Activated T-helper 2 cell treated with anti-CD3 and anti-CD28 coated beads, Interferon-gamma antibody, Interleukin-2, Interleukin-4, amounts not matched to agents 10 μg/mL and 5 μg/mL and 100 μg/mL, durations not matched to agents 14 hours and 24 hours and 36 hours (primary cell): ENCODE measurements at regions not wholly inside any gene's neighbourhood (a gene's known extent, or its start where the extent isn't known, plus 50 kb on each side); places are given as distances from the start of the nearest gene placed in this dataset.
"Not testable (repeated sequence)": the region's sequence is repeated elsewhere in the genome, so short reads cannot be mapped to it uniquely, and the experiment has no call there.

Source experiments
- DNase-seq: peaks from one replicate; pipeline ENCODE4 v3.0.0; 2021; ENCODE audit warnings: low spot score
- H3K27ac Mint-ChIP-seq: one replicate; pipeline ENCODE4 v1.8.0; 2021; ENCODE audit warnings: mixed read lengths
- H3K27me3 Mint-ChIP-seq: one replicate; pipeline ENCODE4 v1.8.0; 2021; ENCODE audit warnings: low read depth, mixed read lengths
- H3K36me3 Mint-ChIP-seq: one replicate; pipeline ENCODE4 v1.8.0; 2021; ENCODE audit warnings: low read depth, mixed read lengths
- H3K4me1 Mint-ChIP-seq: one replicate; pipeline ENCODE4 v1.8.0; 2021; ENCODE audit warnings: low read depth, mixed read lengths
- H3K4me3 Mint-ChIP-seq: one replicate; pipeline ENCODE4 v1.8.0; 2021; ENCODE audit warnings: low read depth, mild to moderate bottlenecking, moderate library complexity, mixed read lengths
- H3K9me3 Mint-ChIP-seq: one replicate; pipeline ENCODE4 v1.8.0; 2021; ENCODE audit warnings: mixed read lengths
- intact Hi-C: fragments of 100-400 bp; cut with micrococcal nuclease; formaldehyde crosslinking; loops from one replicate; pipeline ENCODE4 v1.15.1; 2023

DNA sequence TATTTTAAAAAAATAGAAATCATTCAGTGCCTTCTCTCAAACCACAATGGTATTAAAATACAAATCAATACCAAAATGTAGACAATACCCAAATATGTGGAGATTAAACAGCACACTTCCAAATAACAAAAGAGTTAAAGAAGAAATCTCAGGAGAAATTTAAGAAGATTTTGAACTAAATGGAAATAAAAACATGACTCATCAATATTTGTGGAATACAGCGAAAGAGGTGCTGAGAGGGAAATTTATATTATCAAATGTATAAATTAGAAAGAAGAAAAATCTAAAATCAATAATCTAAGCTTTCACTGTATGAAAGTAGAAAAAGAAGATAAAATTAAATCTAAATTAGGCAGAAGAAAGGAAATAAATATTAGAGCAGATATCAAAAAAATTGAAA, 233.1 kb downstream of the RPIA start:
- intact Hi-C loops, result no loop called here
- H3K4me1 Mint-ChIP-seq, result no peaks in the 10 kb centered on the region
- no peak overlapping the region for H3K4me3 Mint-ChIP-seq
- no peaks in the 10 kb centered on the region for H3K36me3 Mint-ChIP-seq
- H3K27me3 Mint-ChIP-seq, result peaks cover 12% of the 10 kb centered on the region
- no peaks in the 10 kb centered on the region for H3K9me3 Mint-ChIP-seq
- H3K27ac Mint-ChIP-seq, result no peak overlapping the region
- DNase-seq, result no peak

- intact Hi-C loops, result no loop called here
- Mint-ChIP-seq H3K27me3 (peaks cover 12% of the 10 kb centered on the region), H3K4me1 (no peaks in the 10 kb centered on the region), H3K9me3 (no peaks in the 10 kb centered on the region), H3K27ac (no peak overlapping the region), H3K4me3 (no peak overlapping the region), H3K36me3 (no peaks in the 10 kb centered on the region)
- DNase-seq, result no peak
Measured at GRCh38 chr2:88925770-88926462, 234.4 kb downstream of the RPIA start.

DNA sequence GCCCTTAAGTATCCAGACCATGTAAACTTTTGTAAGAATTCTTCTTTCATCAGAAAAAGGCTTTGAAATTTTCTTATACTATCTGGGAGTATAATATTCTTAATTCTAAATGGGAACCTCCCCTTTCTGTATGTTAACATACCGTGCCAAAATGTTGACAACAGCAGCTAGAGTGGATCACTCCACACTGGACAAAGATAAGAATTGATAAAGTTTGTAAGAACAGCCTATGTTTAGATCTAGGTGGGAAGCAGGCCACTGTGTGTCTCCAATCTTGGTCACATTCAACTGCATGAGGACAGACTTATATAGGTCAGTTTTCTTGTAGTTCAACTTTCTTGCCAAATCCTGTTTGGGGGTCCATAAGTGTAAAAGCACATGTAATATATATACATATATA, 235.7 kb downstream of the RPIA start:
- no peaks in the 10 kb centered on the region for H3K9me3 Mint-ChIP-seq
- no peak for DNase-seq
- H3K27me3 Mint-ChIP-seq, result peaks cover 12% of the 10 kb centered on the region
- no peaks in the 10 kb centered on the region for H3K36me3 Mint-ChIP-seq
- intact Hi-C loops, result no loop called here
- no peaks in the 10 kb centered on the region for H3K4me1 Mint-ChIP-seq
- H3K27ac Mint-ChIP-seq, result no peak overlapping the region
- H3K4me3 Mint-ChIP-seq, result no peak overlapping the region

- H3K36me3 Mint-ChIP-seq, result no peaks in the 10 kb centered on the region
- no peaks in the 10 kb centered on the region for H3K9me3 Mint-ChIP-seq
- no peak for DNase-seq
- intact Hi-C loops, result no loop called here
- no peaks in the 10 kb centered on the region for H3K4me1 Mint-ChIP-seq
- H3K27me3 Mint-ChIP-seq, result peaks cover 2% of the 10 kb centered on the region
- H3K4me3 Mint-ChIP-seq, result no peak overlapping the region
- no peak overlapping the region for H3K27ac Mint-ChIP-seq
Measured at GRCh38 chr2:88930659-88931058, 239.2 kb downstream of the RPIA start.

DNA sequence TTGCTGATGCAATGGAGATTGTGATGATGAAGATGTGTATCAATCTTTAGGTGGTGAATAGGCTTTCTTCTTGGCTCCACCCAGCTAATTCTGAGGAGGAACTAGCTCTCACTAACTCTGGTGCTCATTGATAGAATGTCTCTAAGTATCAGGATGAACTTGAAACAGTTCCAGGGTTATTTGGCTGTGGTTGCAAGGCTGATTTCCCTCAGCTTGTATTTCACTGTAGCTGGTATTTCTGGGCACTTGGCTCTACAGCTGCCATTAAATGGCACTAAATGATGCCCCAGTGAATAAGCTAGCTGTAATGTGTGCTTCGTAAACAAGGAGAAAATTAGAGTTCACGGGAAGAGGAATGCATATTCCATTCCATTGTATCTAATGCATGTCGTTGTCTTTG, 241.2 kb downstream of the RPIA start:
- Mint-ChIP-seq H3K27ac (no peak overlapping the region), H3K4me3 (no peak overlapping the region), H3K27me3 (peaks cover 2% of the 10 kb centered on the region), H3K4me1 (no peaks in the 10 kb centered on the region), H3K36me3 (no peaks in the 10 kb centered on the region), H3K9me3 (no peaks in the 10 kb centered on the region)
- intact Hi-C loops, result no loop called here
- no peak for DNase-seq

- Mint-ChIP-seq H3K9me3 (no peaks in the 10 kb centered on the region), H3K36me3 (no peaks in the 10 kb centered on the region), H3K27ac (no peak overlapping the region), H3K27me3 (no peaks in the 10 kb centered on the region), H3K4me1 (no peaks in the 10 kb centered on the region), H3K4me3 (no peak overlapping the region)
- DNase-seq, result no peak
- intact Hi-C loops, result no loop called here
Measured at GRCh38 chr2:88933091-88933490, 241.6 kb downstream of the RPIA start.

DNA sequence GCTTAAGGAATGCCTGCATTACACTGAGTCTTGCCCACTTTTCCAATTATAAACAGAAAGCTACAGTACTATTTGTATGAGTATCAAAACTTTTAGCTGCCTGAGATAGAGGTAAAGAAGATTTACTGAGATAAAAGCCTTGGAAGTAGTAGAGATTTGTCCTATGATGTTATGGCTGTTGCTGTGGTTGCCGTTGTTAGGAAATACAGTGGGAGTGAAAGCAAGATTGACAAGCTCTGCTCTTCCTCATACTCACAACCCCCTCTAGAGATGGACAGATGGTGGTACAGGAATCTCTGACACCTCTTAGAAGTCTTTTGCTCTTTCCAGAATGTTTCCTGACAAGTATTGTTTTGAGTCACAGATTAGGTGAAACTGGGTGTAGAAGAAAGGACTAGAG, 242.5 kb downstream of the RPIA start:
- Mint-ChIP-seq H3K9me3 (no peaks in the 10 kb centered on the region), H3K36me3 (no peaks in the 10 kb centered on the region), H3K4me3 (no peak overlapping the region), H3K4me1 (no peaks in the 10 kb centered on the region), H3K27me3 (no peaks in the 10 kb centered on the region), H3K27ac (no peak overlapping the region)
- intact Hi-C loops, result no loop called here
- no peak for DNase-seq

GRCh38 chr2:88941178-88941577, 249.7 kb downstream of the RPIA start:
- intact Hi-C loops, H3K27ac Mint-ChIP-seq, H3K4me1 Mint-ChIP-seq, H3K4me3 Mint-ChIP-seq, H3K9me3 Mint-ChIP-seq, DNase-seq, H3K36me3 Mint-ChIP-seq, H3K27me3 Mint-ChIP-seq: not testable (repeated sequence)

- DNase-seq, result no peak
- intact Hi-C loops, result no loop called here
- Mint-ChIP-seq H3K9me3 (no peaks in the 10 kb centered on the region), H3K4me1 (no peaks in the 10 kb centered on the region), H3K27ac (no peak overlapping the region), H3K27me3 (peaks cover 2% of the 10 kb centered on the region), H3K4me3 (no peak overlapping the region), H3K36me3 (no peaks in the 10 kb centered on the region)
Measured at GRCh38 chr2:88942798-88943197, 251.3 kb downstream of the RPIA start.

DNA sequence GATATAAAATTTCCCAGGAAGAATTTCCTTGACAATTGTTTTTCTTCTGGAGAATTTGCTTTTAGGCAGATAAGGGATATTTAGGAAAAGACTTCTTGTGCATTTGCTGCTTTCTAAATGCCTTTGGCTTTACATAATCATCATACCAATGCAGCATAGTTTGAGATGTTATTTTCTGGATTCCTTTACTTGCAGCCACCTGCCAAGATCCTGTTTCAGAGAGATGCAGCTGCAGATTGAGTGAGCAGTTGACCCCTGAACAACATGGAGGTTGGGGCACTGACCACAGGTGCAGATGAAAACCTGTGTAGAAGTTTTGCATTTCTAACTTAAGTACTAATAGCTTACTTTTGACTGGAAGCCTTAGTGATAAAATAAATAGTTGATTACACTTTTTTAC, 257.9 kb downstream of the RPIA start:
- intact Hi-C loops, result no loop called here
- no peak for DNase-seq
- Mint-ChIP-seq H3K27ac (no peak overlapping the region), H3K36me3 (no peaks in the 10 kb centered on the region), H3K27me3 (peaks cover 7% of the 10 kb centered on the region), H3K4me1 (no peaks in the 10 kb centered on the region), H3K9me3 (no peaks in the 10 kb centered on the region), H3K4me3 (no peak overlapping the region)

DNA sequence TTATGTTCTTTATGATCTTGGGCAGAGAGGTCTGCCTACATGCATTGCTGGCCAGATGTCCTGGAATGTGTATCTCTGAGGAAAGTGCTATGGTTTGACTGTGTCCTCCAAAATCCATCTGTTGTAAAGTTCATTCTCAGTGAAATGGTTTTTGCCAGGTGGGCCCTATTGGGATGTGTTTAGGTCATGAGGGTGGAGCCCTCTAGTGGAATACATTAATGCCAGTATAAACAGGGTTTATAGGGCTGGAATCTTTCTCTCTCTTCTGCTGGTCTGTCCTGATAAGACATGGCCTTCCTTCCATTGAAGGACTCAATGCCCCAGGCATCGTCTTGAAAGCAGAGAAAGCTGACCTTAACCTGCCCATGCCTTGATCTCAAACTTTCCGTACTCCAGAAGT, 258.5 kb downstream of the RPIA start:
- H3K9me3 Mint-ChIP-seq, result no peaks in the 10 kb centered on the region
- no peak overlapping the region for H3K4me3 Mint-ChIP-seq
- no peak for DNase-seq
- no peaks in the 10 kb centered on the region for H3K36me3 Mint-ChIP-seq
- intact Hi-C loops, result no loop called here
- peaks cover 7% of the 10 kb centered on the region for H3K27me3 Mint-ChIP-seq
- no peaks in the 10 kb centered on the region for H3K4me1 Mint-ChIP-seq
- H3K27ac Mint-ChIP-seq, result no peak overlapping the region

DNA sequence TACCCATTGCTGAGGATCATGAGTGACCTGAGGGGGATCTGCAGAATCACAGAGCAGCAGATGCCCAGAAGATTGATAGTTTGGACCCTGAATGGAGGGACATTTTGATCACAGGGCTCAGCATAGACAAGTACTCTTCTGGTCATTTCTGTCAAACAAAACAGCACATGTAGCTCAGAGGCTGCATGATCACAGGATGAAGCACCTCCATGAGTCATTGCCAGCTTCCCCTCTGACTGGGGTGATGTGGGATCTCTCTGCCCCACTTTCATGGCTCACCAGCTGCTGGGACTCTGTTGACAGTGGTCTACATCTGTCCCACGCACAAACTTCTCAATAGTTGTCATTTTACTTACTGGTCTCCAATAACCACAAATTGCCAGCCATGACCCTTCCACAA, 264.1 kb downstream of the RPIA start:
- Mint-ChIP-seq H3K27me3 (no peaks in the 10 kb centered on the region), H3K4me1 (no peaks in the 10 kb centered on the region), H3K36me3 (no peaks in the 10 kb centered on the region), H3K27ac (no peak overlapping the region), H3K4me3 (no peak overlapping the region), H3K9me3 (no peaks in the 10 kb centered on the region)
- DNase-seq, result no peak
- intact Hi-C loops, result no loop called here

- intact Hi-C loops, result no loop called here
- Mint-ChIP-seq H3K4me3 (no peak overlapping the region), H3K9me3 (no peaks in the 10 kb centered on the region), H3K36me3 (no peaks in the 10 kb centered on the region), H3K4me1 (no peaks in the 10 kb centered on the region), H3K27ac (no peak overlapping the region), H3K27me3 (peaks cover 2% of the 10 kb centered on the region)
- DNase-seq, result no peak
Measured at GRCh38 chr2:88959480-88960204, 268.2 kb downstream of the RPIA start.
